ENCODE measurements at regions not wholly inside any gene's neighbourhood (a gene's known extent, or its start where the extent isn't known, plus 50 kb on each side); places are given as distances from the start of the nearest gene placed in this dataset.
A peak's percentile ranks its signal among the peaks of the same experiment; 100 is the strongest.

- WGBS, 2 donors (ENCODE audit: extremely low coverage in 2 of 2, insufficient read length in 2 of 2, insufficient replicate concordance in 1 of 2), result no CpG with 5 or more reads among the region's 2 CpGs
- H2AK5ac ChIP-seq (ENCODE audit: low read depth, low read length), result no peak overlapping the region
- no peak for DNase-seq (ENCODE audit: low spot score)
- no peaks in the 10 kb centered on the region for H3K27me3 ChIP-seq (ENCODE audit: control insufficient read depth in 3 of 3, insufficient read depth in 3 of 3, low read depth in 1 of 3, low read length in 3 of 3)
- H2BK5ac ChIP-seq (ENCODE audit: low read length), result no peak overlapping the region
- H4K8ac ChIP-seq (ENCODE audit: low read depth, low read length), result no peak overlapping the region
- H2AFZ ChIP-seq (ENCODE audit: low read length), result no peak overlapping the region
- H2BK12ac ChIP-seq (ENCODE audit: low read length), result no peak overlapping the region
- no peaks in the 10 kb centered on the region for H3K79me1 ChIP-seq (ENCODE audit: low read depth, low read length)
- no peak overlapping the region for H2BK15ac ChIP-seq (ENCODE audit: low read length)
- no peak overlapping the region for H3K4me2 ChIP-seq (ENCODE audit: insufficient read depth, low read length, poor library complexity, severe bottlenecking)
- no peak overlapping the region for H3K14ac ChIP-seq (ENCODE audit: low read length)
- no peak overlapping the region for H3K27ac ChIP-seq (replicated peaks; ENCODE audit: low read length)
- peaks cover 6 to 8% of the 10 kb centered on the region in 2 donors for H3K4me1 ChIP-seq (ENCODE audit: control insufficient read depth in 2 of 2, insufficient read depth in 1 of 2, low read depth in 1 of 2, low read length in 2 of 2)
- H3K23ac ChIP-seq (ENCODE audit: low read depth, low read length, poor library complexity), result no peak overlapping the region
- no peak overlapping the region for H3K18ac ChIP-seq (ENCODE audit: low read length)
- H2BK120ac ChIP-seq (ENCODE audit: low read depth, low read length), result no peak overlapping the region
- no peak overlapping the region for H3K4ac ChIP-seq (ENCODE audit: low read length)
- H3K36me3 ChIP-seq (replicated peaks in 1 of 2; ENCODE audit: control insufficient read depth in 2 of 2, insufficient read depth in 2 of 2, low read length in 2 of 2), result no peaks in the 10 kb centered on the region
- H3K9ac ChIP-seq (ENCODE audit: low read depth, low read length, poor library complexity), result no peak overlapping the region
- peaks cover 0 to 3% of the 10 kb centered on the region in 2 donors for H3K9me3 ChIP-seq (replicated peaks in 1 of 2; ENCODE audit: control insufficient read depth in 2 of 2, insufficient read depth in 1 of 2, low read depth in 1 of 2, low read length in 2 of 2)
- no peak overlapping the region for H4K91ac ChIP-seq (ENCODE audit: low read depth, low read length, poor library complexity)
- no peak overlapping the region for H3K4me3 ChIP-seq (ENCODE audit: low read length in 2 of 2)
Observed at GRCh38 chr3:59612444-59612715, 562.6 kb upstream of the CFAP20DC start.

- no peak overlapping the region for H2BK15ac ChIP-seq (ENCODE audit: low read length)
- H3K36me3 ChIP-seq (replicated peaks in 1 of 2; ENCODE audit: control insufficient read depth in 2 of 2, insufficient read depth in 2 of 2, low read length in 2 of 2), result no peaks in the 10 kb centered on the region
- H3K27ac ChIP-seq (replicated peaks; ENCODE audit: low read length), result no peak overlapping the region
- H2BK12ac ChIP-seq (ENCODE audit: low read length), result no peak overlapping the region
- H3K9me3 ChIP-seq (replicated peaks in 1 of 2; ENCODE audit: control insufficient read depth in 2 of 2, insufficient read depth in 1 of 2, low read depth in 1 of 2, low read length in 2 of 2), result peaks cover 0 to 3% of the 10 kb centered on the region in 2 donors
- no peak overlapping the region for H2BK120ac ChIP-seq (ENCODE audit: low read depth, low read length)
- H3K4me2 ChIP-seq (ENCODE audit: insufficient read depth, low read length, poor library complexity, severe bottlenecking), result no peak overlapping the region
- H2AFZ ChIP-seq (ENCODE audit: low read length), result no peak overlapping the region
- no peak overlapping the region for H3K9ac ChIP-seq (ENCODE audit: low read depth, low read length, poor library complexity)
- WGBS, 2 donors (ENCODE audit: extremely low coverage in 2 of 2, insufficient read length in 2 of 2, insufficient replicate concordance in 1 of 2), result no CpG with 5 or more reads among the region's 7 CpGs
- H2BK5ac ChIP-seq (ENCODE audit: low read length), result no peak overlapping the region
- H3K4ac ChIP-seq (ENCODE audit: low read length), result no peak overlapping the region
- peaks cover 6 to 8% of the 10 kb centered on the region in 2 donors for H3K4me1 ChIP-seq (ENCODE audit: control insufficient read depth in 2 of 2, insufficient read depth in 1 of 2, low read depth in 1 of 2, low read length in 2 of 2)
- no peak overlapping the region for H2AK5ac ChIP-seq (ENCODE audit: low read depth, low read length)
- no peak overlapping the region for H4K8ac ChIP-seq (ENCODE audit: low read depth, low read length)
- no peaks in the 10 kb centered on the region for H3K27me3 ChIP-seq (ENCODE audit: control insufficient read depth in 3 of 3, insufficient read depth in 3 of 3, low read depth in 1 of 3, low read length in 3 of 3)
- H3K14ac ChIP-seq (ENCODE audit: low read length), result no peak overlapping the region
- H3K4me3 ChIP-seq (ENCODE audit: low read length in 2 of 2), result no peak overlapping the region
- DNase-seq (ENCODE audit: low spot score), result no peak
- no peaks in the 10 kb centered on the region for H3K79me1 ChIP-seq (ENCODE audit: low read depth, low read length)
- H4K91ac ChIP-seq (ENCODE audit: low read depth, low read length, poor library complexity), result no peak overlapping the region
- H3K18ac ChIP-seq (ENCODE audit: low read length), result no peak overlapping the region
- no peak overlapping the region for H3K23ac ChIP-seq (ENCODE audit: low read depth, low read length, poor library complexity)
Observed at GRCh38 chr3:59611649-59612443, 562.0 kb upstream of the CFAP20DC start.

- Histone ChIP-seq H3K4me2 (ENCODE audit: insufficient read depth, low read length, poor library complexity, severe bottlenecking) (no peak overlapping the region), H3K79me1 (ENCODE audit: low read depth, low read length) (no peaks in the 10 kb centered on the region), H2BK120ac (ENCODE audit: low read depth, low read length) (no peak overlapping the region), H4K91ac (ENCODE audit: low read depth, low read length, poor library complexity) (no peak overlapping the region), H3K4me1 (ENCODE audit: control insufficient read depth in 2 of 2, insufficient read depth in 1 of 2, low read depth in 1 of 2, low read length in 2 of 2) (peaks cover 6 to 8% of the 10 kb centered on the region in 2 donors), H3K4ac (ENCODE audit: low read length) (no peak overlapping the region), H3K9ac (ENCODE audit: low read depth, low read length, poor library complexity) (no peak overlapping the region), H2BK5ac (ENCODE audit: low read length) (no peak overlapping the region), H2BK12ac (ENCODE audit: low read length) (no peak overlapping the region), H2AK5ac (ENCODE audit: low read depth, low read length) (no peak overlapping the region), H3K14ac (ENCODE audit: low read length) (no peak overlapping the region), H4K8ac (ENCODE audit: low read depth, low read length) (no peak overlapping the region), H3K18ac (ENCODE audit: low read length) (no peak overlapping the region), H3K4me3 (ENCODE audit: low read length in 2 of 2) (no peak overlapping the region), H2BK15ac (ENCODE audit: low read length) (no peak overlapping the region), H3K27ac (replicated peaks; ENCODE audit: low read length) (peak overlapping the region; percentile 8), H2AFZ (ENCODE audit: low read length) (peak overlapping the region; percentile 30), H3K36me3 (replicated peaks in 1 of 2; ENCODE audit: control insufficient read depth in 2 of 2, insufficient read depth in 2 of 2, low read length in 2 of 2) (no peaks in the 10 kb centered on the region), H3K23ac (ENCODE audit: low read depth, low read length, poor library complexity) (no peak overlapping the region), H3K9me3 (replicated peaks in 1 of 2; ENCODE audit: control insufficient read depth in 2 of 2, insufficient read depth in 1 of 2, low read depth in 1 of 2, low read length in 2 of 2) (peaks cover 0 to 3% of the 10 kb centered on the region in 2 donors), H3K27me3 (ENCODE audit: control insufficient read depth in 3 of 3, insufficient read depth in 3 of 3, low read depth in 1 of 3, low read length in 3 of 3) (no peaks in the 10 kb centered on the region)
- no peak for DNase-seq (ENCODE audit: low spot score)
- no CpG with 5 or more reads among the region's 6 CpGs for WGBS, 2 donors (ENCODE audit: extremely low coverage in 2 of 2, insufficient read length in 2 of 2, insufficient replicate concordance in 1 of 2)
Observed at GRCh38 chr3:59609657-59610348, 560.0 kb upstream of the CFAP20DC start.

- Histone ChIP-seq H3K4me3 (ENCODE audit: low read length in 2 of 2) (no peak overlapping the region), H3K79me1 (ENCODE audit: low read depth, low read length) (no peaks in the 10 kb centered on the region), H3K27ac (replicated peaks; ENCODE audit: low read length) (no peak overlapping the region), H2BK12ac (ENCODE audit: low read length) (no peak overlapping the region), H4K91ac (ENCODE audit: low read depth, low read length, poor library complexity) (no peak overlapping the region), H2BK15ac (ENCODE audit: low read length) (no peak overlapping the region), H3K4ac (ENCODE audit: low read length) (no peak overlapping the region), H3K36me3 (replicated peaks in 1 of 2; ENCODE audit: control insufficient read depth in 2 of 2, insufficient read depth in 2 of 2, low read length in 2 of 2) (no peaks in the 10 kb centered on the region), H3K9ac (ENCODE audit: low read depth, low read length, poor library complexity) (no peak overlapping the region), H3K14ac (ENCODE audit: low read length) (no peak overlapping the region), H3K23ac (ENCODE audit: low read depth, low read length, poor library complexity) (no peak overlapping the region), H3K18ac (ENCODE audit: low read length) (no peak overlapping the region), H3K9me3 (replicated peaks in 1 of 2; ENCODE audit: control insufficient read depth in 2 of 2, insufficient read depth in 1 of 2, low read depth in 1 of 2, low read length in 2 of 2) (peaks cover 0 to 2% of the 10 kb centered on the region in 2 donors), H2AK5ac (ENCODE audit: low read depth, low read length) (no peak overlapping the region), H3K4me2 (ENCODE audit: insufficient read depth, low read length, poor library complexity, severe bottlenecking) (no peak overlapping the region), H3K27me3 (ENCODE audit: control insufficient read depth in 3 of 3, insufficient read depth in 3 of 3, low read depth in 1 of 3, low read length in 3 of 3) (no peaks in the 10 kb centered on the region), H2BK120ac (ENCODE audit: low read depth, low read length) (no peak overlapping the region), H3K4me1 (ENCODE audit: control insufficient read depth in 2 of 2, insufficient read depth in 1 of 2, low read depth in 1 of 2, low read length in 2 of 2) (peaks cover 6 to 8% of the 10 kb centered on the region in 2 donors), H4K8ac (ENCODE audit: low read depth, low read length) (no peak overlapping the region), H2AFZ (ENCODE audit: low read length) (no peak overlapping the region), H2BK5ac (ENCODE audit: low read length) (no peak overlapping the region)
- DNase-seq (ENCODE audit: low spot score), result no peak
- WGBS, 2 donors (ENCODE audit: extremely low coverage in 2 of 2, insufficient read length in 2 of 2, insufficient replicate concordance in 1 of 2), result no CpG with 5 or more reads among the region's 6 CpGs
Observed at GRCh38 chr3:59608356-59608755, 558.5 kb upstream of the CFAP20DC start.

Measured in neuronal stem cell (in vitro differentiated cells).